HG02884 (cell line): ENCODE measurements at regions not wholly inside any gene's neighbourhood (a gene's known extent, or its start where the extent isn't known, plus 50 kb on each side); places are given as distances from the start of the nearest gene placed in this dataset.

Experiments used
- ATAC-seq: cut with Tn5 transposase; IDR thresholded peaks from one replicate; pipeline ENCODE4 v1.9.1; 2021; ENCODE audit warnings: mild to moderate bottlenecking, moderate library complexity; ENCODE audit not compliant: unreplicated experiment

- ATAC-seq: no peak
Observed at GRCh38 chr2:30310371-30310770, 79.0 kb downstream of the LBH start.

GRCh38 chr2:30310955-30311354 lies 79.6 kb downstream of the LBH start:
- ATAC-seq: peak; percentile 62

GRCh38 chr2:30311711-30312110 lies 80.4 kb downstream of the LBH start:
- no peak for ATAC-seq

- no peak for ATAC-seq
Observed at GRCh38 chr2:30312916-30313315, 81.6 kb downstream of the LBH start.

GRCh38 chr2:30314981-30315380 lies 83.6 kb downstream of the LBH start:
- ATAC-seq: no peak

GRCh38 chr2:30315391-30316063 lies 84.2 kb downstream of the LBH start:
- no peak for ATAC-seq

GRCh38 chr2:30316408-30316807 lies 85.1 kb downstream of the LBH start:
- ATAC-seq: no peak

- no peak for ATAC-seq
Observed at GRCh38 chr2:30318987-30319782, 87.9 kb downstream of the LBH start.

GRCh38 chr2:30321466-30321865 lies 90.1 kb downstream of the LBH start:
- no peak for ATAC-seq

GRCh38 chr2:30323499-30323898 lies 92.2 kb downstream of the LBH start:
- ATAC-seq: no peak

GRCh38 chr2:30324245-30324908 lies 93.0 kb downstream of the LBH start:
- no peak for ATAC-seq

GRCh38 chr2:30325600-30326328 lies 94.4 kb downstream of the LBH start:
- no peak for ATAC-seq

GRCh38 chr2:30326497-30326896 lies 95.2 kb downstream of the LBH start:
- ATAC-seq: no peak

GRCh38 chr2:30331038-30331437 lies 99.7 kb downstream of the LBH start:
- ATAC-seq: no peak

GRCh38 chr2:30331869-30332268 lies 100.5 kb downstream of the LBH start:
- ATAC-seq: no peak

- ATAC-seq: no peak
Observed at GRCh38 chr2:30332791-30333453, 101.6 kb downstream of the LBH start.

- ATAC-seq: no peak
Observed at GRCh38 chr2:30334762-30335363, 103.5 kb downstream of the LBH start.

- ATAC-seq: no peak
Observed at GRCh38 chr2:30336084-30336483, 104.8 kb downstream of the LBH start.

- peak; percentile 88 for ATAC-seq
Observed at GRCh38 chr2:30336978-30337841, 105.9 kb downstream of the LBH start.
